HUES64 (cell line): ENCODE measurements at regions not wholly inside any gene's neighbourhood (a gene's known extent, or its start where the extent isn't known, plus 50 kb on each side); places are given as distances from the start of the nearest gene placed in this dataset.
"Not testable (repeated sequence)": the region's sequence is repeated elsewhere in the genome, so short reads cannot be mapped to it uniquely, and the experiment has no call there.

Experiments used
- H3K27ac ChIP-seq: 2 replicates; pipeline ENCODE4 v1.7.0; 2013; ENCODE audit warnings: low read depth, low read length, inconsistent platforms
- H3K27me3 ChIP-seq: 2 replicates; pipeline ENCODE4 v1.6.1; 2013; ENCODE audit warnings: mild to moderate bottlenecking, low read length; ENCODE audit not compliant: insufficient read depth
- H3K36me3 ChIP-seq: 2 replicates; pipeline ENCODE4 v1.6.1; 2013; ENCODE audit warnings: mild to moderate bottlenecking, low read length; ENCODE audit not compliant: insufficient read depth
- H3K4me1 ChIP-seq: 2 replicates; pipeline ENCODE4 v1.6.1; 2013; ENCODE audit warnings: mild to moderate bottlenecking, low read length, moderate library complexity; ENCODE audit not compliant: insufficient read depth
- H3K4me3 ChIP-seq: 2 replicates; pipeline ENCODE4 v1.5.1; 2013; ENCODE audit warnings: mild to moderate bottlenecking, low read length, moderate library complexity
- H3K9ac ChIP-seq: 2 replicates; pipeline ENCODE4 v1.6.1; 2013; ENCODE audit warnings: mild to moderate bottlenecking, low read depth, low read length
- H3K9me3 ChIP-seq: 2 replicates; pipeline ENCODE4 v1.6.1; 2013; ENCODE audit warnings: low read depth, low read length; ENCODE audit not compliant: insufficient read depth
- WGBS: fragments of 150-250, 120-280 bp; methylation state at CpG from one replicate; pipeline ENCODE4 v1.1.7; 2013; ENCODE audit warnings: missing lambda C conversion rate; 5-methylcytosine and 5-hydroxymethylcytosine counted together

DNA sequence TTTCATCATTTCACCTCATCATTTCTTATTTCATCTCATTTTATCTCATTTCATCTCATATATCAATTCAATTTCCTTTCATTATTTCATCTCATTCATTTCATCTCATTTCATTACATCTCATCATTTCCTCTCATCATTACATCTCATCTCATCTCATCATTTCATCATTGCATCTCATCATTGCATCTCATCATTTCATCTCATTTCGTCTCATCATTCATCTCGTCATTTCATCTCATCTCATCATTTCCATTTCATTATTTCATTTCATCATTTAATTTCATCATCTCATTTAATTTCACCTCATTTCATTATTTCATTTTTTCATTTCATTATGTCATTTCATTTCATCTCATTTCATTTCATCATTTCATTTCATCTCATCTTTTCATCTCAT, 168.5 kb upstream of the FAM72C start:
- H3K9me3 ChIP-seq, H3K36me3 ChIP-seq, H3K9ac ChIP-seq, H3K27ac ChIP-seq, H3K27me3 ChIP-seq, H3K4me1 ChIP-seq, H3K4me3 ChIP-seq: not testable (repeated sequence)
- WGBS: no CpG with 5 or more reads among the region's 2 CpGs

- not testable (repeated sequence) for H3K27me3 ChIP-seq, H3K27ac ChIP-seq, H3K9ac ChIP-seq, H3K36me3 ChIP-seq, H3K9me3 ChIP-seq, H3K4me1 ChIP-seq, H3K4me3 ChIP-seq
- WGBS: no CpG with 5 or more reads among the region's 7 CpGs
These were observed 133.2 kb upstream of the FAM72C start for GRCh38 chr1:144105006-144105405.

GRCh38 chr1:144104000-144104677, 132.4 kb upstream of the FAM72C start:
- not testable (repeated sequence) for H3K27me3 ChIP-seq, H3K4me1 ChIP-seq, H3K27ac ChIP-seq, H3K9me3 ChIP-seq, H3K36me3 ChIP-seq, H3K9ac ChIP-seq, H3K4me3 ChIP-seq
- 89% methylated on average over 14 of the region's 14 CpGs for WGBS

GRCh38 chr1:144103156-144103880, 131.5 kb upstream of the FAM72C start:
- H3K9me3 ChIP-seq, H3K27ac ChIP-seq, H3K36me3 ChIP-seq, H3K9ac ChIP-seq, H3K4me3 ChIP-seq, H3K27me3 ChIP-seq, H3K4me1 ChIP-seq: not testable (repeated sequence)
- 92% methylated on average over 4 of the region's 6 CpGs for WGBS

DNA sequence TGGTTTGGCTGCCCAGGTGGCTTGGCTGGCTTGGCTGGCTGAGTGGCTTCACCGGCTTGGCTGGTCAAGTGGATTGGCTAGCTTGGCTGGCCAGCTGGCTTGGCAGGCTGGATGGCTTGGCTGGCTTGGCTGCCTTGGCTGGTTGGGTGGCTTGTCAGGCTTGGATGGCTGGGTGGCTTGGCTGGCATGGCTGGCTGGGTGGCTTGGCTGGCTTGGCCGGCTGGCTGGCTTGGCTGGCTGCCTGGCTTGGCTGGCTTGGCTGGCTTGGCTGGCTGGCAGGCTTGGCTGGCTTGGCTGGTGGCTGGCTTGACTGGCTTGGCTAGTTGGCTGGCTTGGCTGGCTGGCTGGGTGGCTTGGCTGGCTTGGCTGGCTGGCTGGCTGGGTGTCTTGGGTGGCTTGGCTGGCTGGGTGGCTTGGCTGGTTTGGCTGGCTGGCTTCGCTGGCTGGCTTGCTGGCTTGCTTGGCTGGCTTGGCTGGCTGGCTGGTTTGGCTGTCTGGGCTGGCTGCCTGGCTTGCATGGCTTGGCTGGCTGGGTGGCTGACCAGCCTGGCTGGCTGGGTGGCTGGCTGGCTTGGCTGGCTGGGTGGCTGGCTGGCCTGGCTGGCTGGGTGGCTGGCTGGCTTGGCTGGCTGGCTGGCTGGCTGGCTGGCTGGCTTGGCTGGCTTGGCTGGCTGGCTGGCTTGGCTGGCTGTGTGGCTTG, 130.4 kb upstream of the FAM72C start:
- H3K27me3 ChIP-seq, H3K4me3 ChIP-seq, H3K36me3 ChIP-seq, H3K4me1 ChIP-seq, H3K9ac ChIP-seq, H3K9me3 ChIP-seq, H3K27ac ChIP-seq: not testable (repeated sequence)
- WGBS: 87% methylated on average over 3 of the region's 3 CpGs

GRCh38 chr1:144101397-144102045, 129.7 kb upstream of the FAM72C start:
- Histone ChIP-seq H3K4me1 (no peaks in the 10 kb centered on the region), H3K36me3 (no peaks in the 10 kb centered on the region), H3K9me3 (no peaks in the 10 kb centered on the region), H3K27ac (no peak overlapping the region), H3K9ac (no peak overlapping the region), H3K27me3 (no peaks in the 10 kb centered on the region), H3K4me3 (no peak overlapping the region)
- WGBS: 87% methylated on average over 8 of the region's 8 CpGs

- 7% methylated on average over 87 of the region's 93 CpGs for WGBS
These were observed 105.5 kb upstream of the FAM72C start for GRCh38 chr1:144077167-144077841.

DNA sequence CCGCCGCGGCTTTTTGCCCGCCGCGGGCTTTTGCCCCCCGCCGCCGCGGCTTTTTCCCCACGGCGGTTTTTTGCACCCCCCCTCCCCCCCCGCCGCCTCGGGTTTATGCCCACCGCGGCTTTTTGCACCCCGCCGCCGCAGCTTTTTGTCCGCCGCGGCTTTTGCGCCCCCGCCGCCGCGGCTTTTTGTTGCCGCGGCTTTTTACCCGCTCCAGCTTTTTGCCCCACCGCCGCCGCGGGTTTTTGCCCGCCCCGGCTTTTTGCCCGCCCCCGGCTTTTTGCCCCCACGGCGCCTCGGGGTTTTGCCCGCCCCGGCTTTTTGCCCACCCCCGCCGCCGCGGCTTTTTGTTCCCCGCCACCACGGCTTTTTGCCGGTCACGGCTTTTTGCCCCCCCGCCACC, 104.9 kb upstream of the FAM72C start:
- H3K4me3 ChIP-seq, H3K27ac ChIP-seq, H3K36me3 ChIP-seq, H3K9ac ChIP-seq, H3K9me3 ChIP-seq, H3K4me1 ChIP-seq, H3K27me3 ChIP-seq: not testable (repeated sequence)
- under 1% methylated on average over 42 of the region's 53 CpGs for WGBS

More at GRCh38 chr1:144077167-144077841, 105.5 kb upstream of the FAM72C start:
- not testable (repeated sequence) for H3K9me3 ChIP-seq, H3K36me3 ChIP-seq, H3K9ac ChIP-seq, H3K27me3 ChIP-seq, H3K27ac ChIP-seq, H3K4me1 ChIP-seq
- peak overlapping the region; percentile 44 for H3K4me3 ChIP-seq

GRCh38 chr1:144070394-144071053, 98.7 kb upstream of the FAM72C start:
- H3K27me3 ChIP-seq: not testable (repeated sequence)

GRCh38 chr1:144067042-144067441, 95.3 kb upstream of the FAM72C start:
- H3K4me1 ChIP-seq, H3K9me3 ChIP-seq, H3K27me3 ChIP-seq, H3K36me3 ChIP-seq, H3K27ac ChIP-seq, H3K4me3 ChIP-seq, H3K9ac ChIP-seq: not testable (repeated sequence)
- WGBS: no CpG with 5 or more reads among the region's 7 CpGs

More at GRCh38 chr1:144070394-144071053, 98.7 kb upstream of the FAM72C start:
- not testable (repeated sequence) for H3K4me3 ChIP-seq, H3K27ac ChIP-seq, H3K9me3 ChIP-seq, H3K36me3 ChIP-seq, H3K4me1 ChIP-seq, H3K9ac ChIP-seq
- WGBS: no CpG with 5 or more reads among the region's 3 CpGs
